ENCODE measurements at regions not wholly inside any gene's neighbourhood (a gene's known extent, or its start where the extent isn't known, plus 50 kb on each side); places are given as distances from the start of the nearest gene placed in this dataset.
"Not testable (repeated sequence)": the region's sequence is repeated elsewhere in the genome, so short reads cannot be mapped to it uniquely, and the experiment has no call there.

DNA sequence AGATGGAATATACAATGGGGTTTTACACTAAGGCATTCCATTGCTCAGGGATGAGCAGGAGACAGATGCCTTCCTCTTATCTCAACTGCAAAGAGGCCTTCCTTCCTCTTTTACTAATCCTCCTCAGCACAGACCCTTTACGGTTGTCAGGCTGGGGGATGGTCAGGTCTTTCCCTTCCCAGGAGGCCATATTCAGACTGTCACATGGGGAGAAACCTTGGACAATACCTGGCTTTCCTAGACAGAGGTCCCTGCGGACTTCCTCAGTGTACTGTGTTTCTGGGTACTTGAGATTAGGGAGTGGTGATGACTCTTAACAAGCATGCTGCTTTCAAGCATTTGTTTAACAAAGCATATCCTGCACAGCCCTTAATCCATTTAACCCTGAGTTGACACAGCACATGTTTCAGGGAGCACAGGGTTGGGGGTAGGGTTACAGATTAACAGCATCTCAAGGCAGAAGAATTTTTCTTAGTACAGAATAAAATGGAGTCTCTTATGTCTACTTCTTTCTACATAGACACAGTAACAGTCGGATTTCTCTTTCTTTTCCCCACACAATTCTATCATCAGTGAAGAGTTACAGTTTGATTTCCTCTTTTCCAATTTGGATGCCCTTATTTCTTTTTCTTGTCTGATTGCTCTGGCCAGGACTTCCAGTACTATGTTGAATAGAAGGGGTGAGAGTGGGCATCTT is 737.1 kb downstream of the TRHDE start:
- TF ChIP-seq ZNF274 (IDR thresholded peaks at IDR 0.05; ENCODE audit: low read depth, low read length); YY1 (IDR thresholded peaks at IDR 0.05; ENCODE audit: insufficient read depth, insufficient read length): not testable (repeated sequence)
